K562 (cell line): ENCODE measurements at regions not wholly inside any gene's neighbourhood (a gene's known extent, or its start where the extent isn't known, plus 50 kb on each side); places are given as distances from the start of the nearest gene placed in this dataset.

Experiments
- CBX2 ChIP-seq: fragments of 200-600 bp; sonication (generic); IDR thresholded peaks from one replicate; pipeline ENCODE4 v1.6.1; 2012; ENCODE audit warnings: mild to moderate bottlenecking, low read length, inconsistent platforms; ENCODE audit not compliant: insufficient read depth, poor library complexity, severe bottlenecking
- HOMEZ ChIP-seq: fragments of 250-450 bp; sonication (Bioruptor Pico); IDR thresholded peaks from 2 replicates; pipeline ENCODE4 v1.4.0; 2020; ENCODE audit warnings: mild to moderate bottlenecking, moderate library complexity
- MAFF ChIP-seq: IDR thresholded peaks from 2 replicates; pipeline ENCODE4 v1.6.1; 2012; ENCODE audit warnings: low read length, improper control_type of control experiment
- MBD1 ChIP-seq: fragments of 250-450 bp; sonication (Bioruptor Pico); IDR thresholded peaks from 2 replicates; pipeline ENCODE4 v1.8.0; 2022; ENCODE audit warnings: inconsistent platforms
- NUFIP1 ChIP-seq: fragments of 450-650 bp; IDR thresholded peaks from 2 replicates; pipeline ENCODE4 v1.6.1; 2018; ENCODE audit not compliant: partially characterized antibody
- PHB2 ChIP-seq: fragments of 450-650 bp; IDR thresholded peaks from 2 replicates; pipeline ENCODE4 v1.6.1; 2017; ENCODE audit warnings: low read depth
- U2AF1 ChIP-seq: fragments of 200-400 bp; formaldehyde crosslinking; optimal IDR thresholded peaks from 2 replicates; pipeline ENCODE3; 2017; ENCODE audit warnings: mild to moderate bottlenecking, low read depth, low read length, moderate library complexity
- ZBTB43 ChIP-seq: sonication (generic); formaldehyde crosslinking; IDR thresholded peaks from 2 replicates; pipeline ENCODE4 v1.8.0; 2023; ENCODE audit warnings: mild to moderate bottlenecking, missing genetic modification reagents
- ZHX1 ChIP-seq: fragments of 150-350 bp; conservative IDR thresholded peaks from 2 replicates; pipeline ENCODE4 v1.6.1; 2014; ENCODE audit warnings: low read length
- ZNF23 ChIP-seq: fragments of 250-450 bp; sonication (Bioruptor Pico); IDR thresholded peaks from 2 replicates; pipeline ENCODE4 v1.4.0; 2020; ENCODE audit warnings: mild to moderate bottlenecking
- ZNF347 ChIP-seq: fragments of 450-650 bp; formaldehyde crosslinking; IDR thresholded peaks from 2 replicates; pipeline ENCODE4 v1.4.0; 2020; ENCODE audit warnings: low read depth, mild to moderate bottlenecking, moderate library complexity
- ZNF785 ChIP-seq: fragments of 250-450 bp; sonication (Bioruptor Pico); IDR thresholded peaks from 2 replicates; pipeline ENCODE4 v1.4.0; 2020; ENCODE audit warnings: mild to moderate bottlenecking

GRCh38 chr7:25578991-25579777, 350.9 kb upstream of the NPVF start (continued):
- TF ChIP-seq ZBTB43 (CRISPR knock-in tag) (no peak), CBX2 (no peak), HOMEZ (no peak), ZNF347 (CRISPR knock-in tag) (no peak), MBD1 (CRISPR knock-in tag) (no peak), U2AF1 (no peak), ZNF785 (CRISPR knock-in tag) (no peak), MAFF (peak; percentile 79; the same call in 1 of the 2 replicates), PHB2 (no peak), NUFIP1 (no peak), ZHX1 (no peak), ZNF23 (CRISPR knock-in tag) (no peak)
